ENCODE measurements at regions not wholly inside any gene's neighbourhood (a gene's known extent, or its start where the extent isn't known, plus 50 kb on each side); places are given as distances from the start of the nearest gene placed in this dataset.

- TF ChIP-seq CTCF (IDR thresholded peaks at IDR 0.05) (no peak), EZH2phosphoT487 (IDR thresholded peaks at IDR 0.05) (no peak), EZH2 (IDR thresholded peaks at IDR 0.05) (no peak)
These were observed 172.0 kb upstream of the CADM1 start for GRCh38 chr11:115676206-115676605.
